T1000 (cell line): ENCODE measurements at regions not wholly inside any gene's neighbourhood (a gene's known extent, or its start where the extent isn't known, plus 50 kb on each side); places are given as distances from the start of the nearest gene placed in this dataset.
"Not testable (repeated sequence)": the region's sequence is repeated elsewhere in the genome, so short reads cannot be mapped to it uniquely, and the experiment has no call there.

Experiments
- DNase-seq: peaks from one replicate; lab custom pipeline; 2025; ENCODE audit warnings: mixed read lengths; lab: John Stamatoyannopoulos, UW

GRCh38 chr4:58063404-58064160 is 953.4 kb upstream of the IGFBP7 start:
- no peak for DNase-seq

GRCh38 chr4:58061967-58062366 is 951.8 kb upstream of the IGFBP7 start:
- no peak for DNase-seq

- DNase-seq: no peak
Observed at GRCh38 chr4:58050439-58050838, 940.3 kb upstream of the IGFBP7 start.

GRCh38 chr4:58048491-58048890 is 938.3 kb upstream of the IGFBP7 start:
- no peak for DNase-seq

GRCh38 chr4:58042176-58042575 is 932.0 kb upstream of the IGFBP7 start:
- no peak for DNase-seq

- no peak for DNase-seq
Observed at GRCh38 chr4:57993944-57994343, 883.8 kb upstream of the IGFBP7 start.

- no peak for DNase-seq
Observed at GRCh38 chr4:57989430-57989829, 879.2 kb upstream of the IGFBP7 start.

GRCh38 chr4:57985161-57985560 is 875.0 kb upstream of the IGFBP7 start:
- DNase-seq: no peak

- DNase-seq: no peak
Observed at GRCh38 chr4:57981123-57981522, 870.9 kb upstream of the IGFBP7 start.

- no peak for DNase-seq
Observed at GRCh38 chr4:57974821-57975220, 864.6 kb upstream of the IGFBP7 start.

- DNase-seq: no peak
Observed at GRCh38 chr4:57973819-57974218, 863.6 kb upstream of the IGFBP7 start.

- DNase-seq: no peak
Observed at GRCh38 chr4:57971261-57971660, 861.1 kb upstream of the IGFBP7 start.

GRCh38 chr4:57966987-57967760 is 857.0 kb upstream of the IGFBP7 start:
- DNase-seq: no peak

GRCh38 chr4:57965431-57965830 is 855.2 kb upstream of the IGFBP7 start:
- DNase-seq: not testable (repeated sequence)

GRCh38 chr4:57945298-57945697 is 835.1 kb upstream of the IGFBP7 start:
- DNase-seq: no peak

GRCh38 chr4:57943682-57944081 is 833.5 kb upstream of the IGFBP7 start:
- no peak for DNase-seq

- DNase-seq: not testable (repeated sequence)
Observed at GRCh38 chr4:57937326-57937725, 827.1 kb upstream of the IGFBP7 start.

- no peak for DNase-seq
Observed at GRCh38 chr4:57926311-57926710, 816.1 kb upstream of the IGFBP7 start.

GRCh38 chr4:57924951-57925350 is 814.8 kb upstream of the IGFBP7 start:
- no peak for DNase-seq

GRCh38 chr4:57916479-57916878 is 806.3 kb upstream of the IGFBP7 start:
- DNase-seq: no peak

- DNase-seq: no peak
Observed at GRCh38 chr4:57911203-57911602, 801.0 kb upstream of the IGFBP7 start.

- DNase-seq: no peak
Observed at GRCh38 chr4:57910151-57910550, 800.0 kb upstream of the IGFBP7 start.

- DNase-seq: no peak
Observed at GRCh38 chr4:57905965-57906364, 795.8 kb upstream of the IGFBP7 start.
